ENCODE measurements at regions not wholly inside any gene's neighbourhood (a gene's known extent, or its start where the extent isn't known, plus 50 kb on each side); places are given as distances from the start of the nearest gene placed in this dataset.

DNA sequence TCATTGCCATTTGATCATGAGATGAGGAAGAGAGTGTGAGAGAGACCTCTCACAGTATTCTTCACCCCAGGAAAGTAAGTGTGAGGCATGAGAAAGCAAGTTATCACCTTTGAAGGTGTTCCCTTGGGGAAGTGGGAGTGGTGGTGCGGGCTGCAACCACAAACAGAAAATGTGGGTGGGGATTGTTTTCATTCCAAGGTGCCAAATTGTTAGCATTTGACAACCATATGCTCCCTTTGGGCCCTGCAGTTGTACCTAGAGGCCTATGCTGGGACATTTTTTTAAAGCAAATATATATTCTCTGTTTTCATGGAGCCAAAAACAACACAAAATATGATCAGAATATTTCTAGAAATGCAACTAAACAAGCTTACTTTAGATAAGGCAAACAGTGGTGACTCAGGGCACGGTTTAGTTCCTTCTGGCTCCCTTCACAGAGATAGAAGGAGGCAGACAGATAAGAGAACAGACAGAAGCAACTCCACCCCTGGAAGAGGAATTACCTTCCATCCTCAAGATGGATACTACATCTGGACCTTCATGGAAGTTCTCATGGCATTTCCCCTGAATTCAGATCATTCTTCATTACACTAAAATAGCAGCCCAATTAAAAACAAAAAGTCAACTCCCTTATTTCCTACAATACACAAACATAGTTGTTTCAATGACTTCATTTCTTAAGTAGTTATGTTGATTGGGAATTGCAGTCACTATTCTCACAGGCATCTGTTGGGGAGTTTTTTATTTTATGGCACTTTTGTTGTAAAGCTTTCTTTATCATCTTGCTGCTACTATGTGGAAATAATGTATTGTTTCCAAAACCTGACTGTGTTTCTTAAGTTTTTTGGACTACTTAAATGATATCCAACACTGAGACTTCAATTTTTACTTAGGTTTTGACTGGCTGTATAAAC lies 416.6 kb downstream of the PLK2 start:
- Histone ChIP-seq H3K36me3 (no peaks in the 10 kb centered on the region), H3K4me1 (no peaks in the 10 kb centered on the region), H3K9me3 (no peaks in the 10 kb centered on the region), H3K4me3 (no peak overlapping the region), H3K27me3 (no peaks in the 10 kb centered on the region), H3K27ac (no peak overlapping the region)
- TF ChIP-seq, protein P1, sequence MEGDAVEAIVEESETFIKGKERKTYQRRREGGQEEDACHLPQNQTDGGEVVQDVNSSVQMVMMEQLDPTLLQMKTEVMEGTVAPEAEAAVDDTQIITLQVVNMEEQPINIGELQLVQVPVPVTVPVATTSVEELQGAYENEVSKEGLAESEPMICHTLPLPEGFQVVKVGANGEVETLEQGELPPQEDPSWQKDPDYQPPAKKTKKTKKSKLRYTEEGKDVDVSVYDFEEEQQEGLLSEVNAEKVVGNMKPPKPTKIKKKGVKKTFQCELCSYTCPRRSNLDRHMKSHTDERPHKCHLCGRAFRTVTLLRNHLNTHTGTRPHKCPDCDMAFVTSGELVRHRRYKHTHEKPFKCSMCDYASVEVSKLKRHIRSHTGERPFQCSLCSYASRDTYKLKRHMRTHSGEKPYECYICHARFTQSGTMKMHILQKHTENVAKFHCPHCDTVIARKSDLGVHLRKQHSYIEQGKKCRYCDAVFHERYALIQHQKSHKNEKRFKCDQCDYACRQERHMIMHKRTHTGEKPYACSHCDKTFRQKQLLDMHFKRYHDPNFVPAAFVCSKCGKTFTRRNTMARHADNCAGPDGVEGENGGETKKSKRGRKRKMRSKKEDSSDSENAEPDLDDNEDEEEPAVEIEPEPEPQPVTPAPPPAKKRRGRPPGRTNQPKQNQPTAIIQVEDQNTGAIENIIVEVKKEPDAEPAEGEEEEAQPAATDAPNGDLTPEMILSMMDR (IDR thresholded peaks at IDR 0.05): no peak
- WGBS, 2 donors (ENCODE audit: low coverage in 1 of 2): 75 to 86% methylated on average over 1 of the region's 2 CpGs
- ATAC-seq: no peak

DNA sequence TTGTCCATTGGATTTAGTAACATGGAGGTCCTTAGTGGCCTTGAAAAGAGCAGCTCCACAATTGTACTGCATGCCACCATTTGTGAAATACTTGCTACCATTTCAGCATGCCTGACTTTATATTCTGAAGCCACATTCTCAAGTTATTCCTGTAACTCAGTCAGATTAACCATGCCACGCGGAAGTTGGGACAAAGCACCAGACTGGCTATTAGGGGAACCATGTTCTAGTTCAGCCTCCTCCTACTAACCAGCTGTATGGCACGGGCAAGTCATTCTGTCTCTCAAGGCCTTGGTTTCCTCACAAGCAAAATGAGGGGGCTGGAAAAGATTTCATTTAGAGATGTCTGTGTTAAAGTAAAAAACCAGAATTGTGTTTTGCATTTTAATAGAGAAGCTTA lies 418.0 kb downstream of the PLK2 start:
- H3K4me3 ChIP-seq: no peak overlapping the region
- H3K27ac ChIP-seq: no peak overlapping the region
- no peaks in the 10 kb centered on the region for H3K4me1 ChIP-seq
- H3K27me3 ChIP-seq: no peaks in the 10 kb centered on the region
- WGBS, 2 donors (ENCODE audit: low coverage in 1 of 2): 92 to 95% methylated on average over 3 of the region's 3 CpGs
- no peaks in the 10 kb centered on the region for H3K36me3 ChIP-seq
- ATAC-seq: no peak
- TF ChIP-seq, protein P1 (IDR thresholded peaks at IDR 0.05): no peak
- no peaks in the 10 kb centered on the region for H3K9me3 ChIP-seq

DNA sequence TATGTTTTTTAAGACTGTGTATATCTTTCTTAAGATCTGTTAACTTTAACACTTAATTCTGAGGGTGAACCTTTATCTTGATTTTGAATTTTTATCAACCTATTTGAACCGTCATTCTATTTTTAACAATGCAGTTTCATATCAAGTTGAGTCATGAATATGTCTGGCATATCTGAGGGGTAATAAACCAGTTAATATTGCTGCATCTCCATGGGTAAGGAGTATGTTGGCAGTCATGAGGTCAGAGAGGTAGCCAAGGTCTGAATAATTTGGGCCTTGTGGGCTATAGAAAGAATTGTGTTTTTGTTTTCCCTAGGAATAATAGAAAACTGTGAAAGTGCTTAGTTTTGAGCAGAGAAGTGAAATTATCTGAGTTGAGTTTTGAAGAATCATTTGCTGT lies 419.0 kb downstream of the PLK2 start:
- no peaks in the 10 kb centered on the region for H3K36me3 ChIP-seq
- TF ChIP-seq POLR2AphosphoS5 (IDR thresholded peaks at IDR 0.05): no peak
- no peak for TF ChIP-seq EP300 (IDR thresholded peaks at IDR 0.05)
- TF ChIP-seq, protein P1 (IDR thresholded peaks at IDR 0.05): no peak
- no peak for TF ChIP-seq POLR2A (IDR thresholded peaks at IDR 0.05)
- no peak overlapping the region for H3K4me3 ChIP-seq
- ATAC-seq: no peak
- 0% methylated on average over 1 of the region's 1 CpG; no CpG with 5 or more reads in 1 of the 2 donors for WGBS, 2 donors (ENCODE audit: low coverage in 1 of 2)
- H3K4me1 ChIP-seq: no peaks in the 10 kb centered on the region
- H3K9me3 ChIP-seq: no peaks in the 10 kb centered on the region
- no peaks in the 10 kb centered on the region for H3K27me3 ChIP-seq
- no peak overlapping the region for H3K27ac ChIP-seq

DNA sequence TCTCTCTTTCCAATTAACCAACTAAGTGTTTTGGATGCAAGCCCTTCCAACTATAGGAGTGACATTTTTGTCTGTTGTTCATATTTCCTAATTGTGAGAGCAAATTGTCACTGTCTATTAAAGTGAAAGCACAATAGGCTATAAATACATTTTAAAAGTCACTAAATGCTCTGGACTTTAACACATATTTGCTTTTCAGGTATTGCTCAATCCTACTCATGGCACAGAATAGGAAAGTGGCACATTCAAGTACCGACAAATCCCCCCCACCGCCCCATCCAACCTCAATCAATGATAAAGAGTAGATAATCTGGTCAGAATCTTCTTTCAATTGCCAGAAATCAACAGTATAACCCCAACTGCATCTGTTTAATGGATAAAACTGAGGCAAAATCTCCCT lies 419.8 kb downstream of the PLK2 start:
- no peaks in the 10 kb centered on the region for H3K36me3 ChIP-seq
- no peak overlapping the region for H3K4me3 ChIP-seq
- 45% methylated on average over 2 of the region's 2 CpGs; no CpG with 5 or more reads in 1 of the 2 donors for WGBS, 2 donors (ENCODE audit: low coverage in 1 of 2)
- H3K4me1 ChIP-seq: no peaks in the 10 kb centered on the region
- H3K9me3 ChIP-seq: no peaks in the 10 kb centered on the region
- TF ChIP-seq, protein P1 (IDR thresholded peaks at IDR 0.05): no peak
- no peak for TF ChIP-seq POLR2AphosphoS5 (IDR thresholded peaks at IDR 0.05)
- no peak for TF ChIP-seq POLR2A (IDR thresholded peaks at IDR 0.05)
- TF ChIP-seq EP300 (IDR thresholded peaks at IDR 0.05): no peak
- no peak for ATAC-seq
- no peak overlapping the region for H3K27ac ChIP-seq
- no peaks in the 10 kb centered on the region for H3K27me3 ChIP-seq

DNA sequence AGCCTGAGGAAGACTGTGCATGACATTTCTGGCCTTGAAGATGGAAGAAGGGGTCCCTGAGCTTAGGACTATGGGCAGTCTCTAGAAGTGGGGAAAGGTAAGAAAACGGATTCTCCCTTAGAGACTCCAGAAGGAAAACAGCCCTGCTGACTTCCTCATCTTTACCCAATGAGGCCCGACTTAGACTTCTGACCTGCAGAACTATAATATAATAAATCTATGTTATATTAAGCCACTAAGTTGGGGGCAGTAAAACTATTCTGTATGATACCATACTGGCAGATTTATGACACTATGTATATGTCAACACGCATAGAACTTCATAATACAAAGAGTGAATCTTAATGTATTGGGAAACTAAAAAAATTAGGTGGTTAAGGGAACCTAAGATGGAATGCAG lies 422.0 kb downstream of the PLK2 start:
- 80 to 84% methylated on average over 2 to 3 of the region's 3 CpGs for WGBS, 2 donors (ENCODE audit: low coverage in 1 of 2)
- no peak overlapping the region for H3K4me3 ChIP-seq
- H3K9me3 ChIP-seq: no peaks in the 10 kb centered on the region
- no peak for ATAC-seq
- no peaks in the 10 kb centered on the region for H3K4me1 ChIP-seq
- no peak for TF ChIP-seq EP300 (IDR thresholded peaks at IDR 0.05)
- TF ChIP-seq POLR2A (IDR thresholded peaks at IDR 0.05): no peak
- no peak for TF ChIP-seq POLR2AphosphoS5 (IDR thresholded peaks at IDR 0.05)
- TF ChIP-seq, protein P1 (IDR thresholded peaks at IDR 0.05): no peak
- H3K36me3 ChIP-seq: no peaks in the 10 kb centered on the region
- H3K27me3 ChIP-seq: no peaks in the 10 kb centered on the region
- no peak overlapping the region for H3K27ac ChIP-seq
